Colonic mucosa (tissue), 4 donors: ENCODE measurements at regions not wholly inside any gene's neighbourhood (a gene's known extent, or its start where the extent isn't known, plus 50 kb on each side); places are given as distances from the start of the nearest gene placed in this dataset.

Source experiments
- DNase-seq: peaks from one replicate; pipeline ENCODE4 v3.0.0-alpha.2; 2020
- H3K27ac ChIP-seq: fragments of 200-600 bp; one replicate; pipeline ENCODE4 v1.8.0; 2021
- H3K27me3 ChIP-seq: fragments of 200-600 bp; one replicate; pipeline ENCODE4 v1.8.0; 2021
- H3K36me3 ChIP-seq: fragments of 200-600 bp; one replicate; pipeline ENCODE4 v1.8.0; 2021
- H3K4me1 ChIP-seq: fragments of 200-600 bp; one replicate; pipeline ENCODE4 v1.8.0; 2021; ENCODE audit warnings: mild to moderate bottlenecking
- H3K4me3 ChIP-seq: fragments of 200-600 bp; one replicate; pipeline ENCODE4 v1.8.0; 2021
- H3K9ac ChIP-seq, 2 donors: one replicate each; pipeline ENCODE4 v1.7.0; 2013; ENCODE audit warnings: control low read depth in 2 of 2, low read depth in 2 of 2, low read length in 2 of 2
- H3K9me3 ChIP-seq: fragments of 200-600 bp; one replicate; pipeline ENCODE4 v1.8.0; 2021
- CTCF ChIP-seq: fragments of 200-600 bp; IDR thresholded peaks from one replicate; pipeline ENCODE4 v1.8.0; 2022; ENCODE audit warnings: antibody characterized with exemption, mild to moderate bottlenecking
- intact Hi-C: fragments of 100-400 bp; cut with DNase I; formaldehyde crosslinking; loops from one replicate; pipeline ENCODE4 v1.14.1; 2022
- donor health status: healthy.
- donor health status: DM: no; HTN: no; CAD: no.
- donor health status: DM: no; HTN: no; CAD: no.

- Histone ChIP-seq H3K36me3 (no peaks in the 10 kb centered on the region), H3K9me3 (no peaks in the 10 kb centered on the region), H3K4me1 (no peaks in the 10 kb centered on the region), H3K9ac (no peak overlapping the region), H3K27me3 (no peaks in the 10 kb centered on the region), H3K4me3 (no peak overlapping the region), H3K27ac (no peak overlapping the region)
- TF ChIP-seq CTCF: no peak
- DNase-seq: no peak
- intact Hi-C loops: no loop called here
Observed at GRCh38 chr16:87235810-87236515, 81.2 kb downstream of the C16orf95 start.

GRCh38 chr16:87236516-87237115, 80.6 kb downstream of the C16orf95 start:
- Histone ChIP-seq H3K4me1 (no peaks in the 10 kb centered on the region), H3K36me3 (no peaks in the 10 kb centered on the region), H3K9ac (no peak overlapping the region), H3K27ac (no peak overlapping the region), H3K9me3 (no peaks in the 10 kb centered on the region), H3K27me3 (no peaks in the 10 kb centered on the region), H3K4me3 (no peak overlapping the region)
- DNase-seq: no peak
- no peak for TF ChIP-seq CTCF
- intact Hi-C loops: no loop called here

- no peak overlapping the region for H3K9ac ChIP-seq
- intact Hi-C loops: no loop called here
- H3K27me3 ChIP-seq: no peaks in the 10 kb centered on the region
- H3K36me3 ChIP-seq: no peaks in the 10 kb centered on the region
- TF ChIP-seq CTCF: no peak
- H3K4me1 ChIP-seq: no peaks in the 10 kb centered on the region
- H3K27ac ChIP-seq: no peak overlapping the region
- H3K4me3 ChIP-seq: no peak overlapping the region
- H3K9me3 ChIP-seq: no peaks in the 10 kb centered on the region
- DNase-seq: no peak
Observed at GRCh38 chr16:87238361-87238715, 78.9 kb downstream of the C16orf95 start.

GRCh38 chr16:87239545-87239944, 77.6 kb downstream of the C16orf95 start:
- no peak for TF ChIP-seq CTCF
- intact Hi-C loops: no loop called here
- DNase-seq: no peak
- Histone ChIP-seq H3K9ac (no peak overlapping the region), H3K36me3 (no peaks in the 10 kb centered on the region), H3K4me3 (no peak overlapping the region), H3K4me1 (no peaks in the 10 kb centered on the region), H3K9me3 (no peaks in the 10 kb centered on the region), H3K27ac (no peak overlapping the region), H3K27me3 (no peaks in the 10 kb centered on the region)

- Histone ChIP-seq H3K27me3 (no peaks in the 10 kb centered on the region), H3K4me3 (no peak overlapping the region), H3K27ac (no peak overlapping the region), H3K36me3 (no peaks in the 10 kb centered on the region), H3K9me3 (no peaks in the 10 kb centered on the region), H3K9ac (no peak overlapping the region), H3K4me1 (no peaks in the 10 kb centered on the region)
- intact Hi-C loops: no loop called here
- no peak for TF ChIP-seq CTCF
- DNase-seq: peak; percentile 29
Observed at GRCh38 chr16:87240211-87241136, 76.7 kb downstream of the C16orf95 start.
